ENCODE measurements at regions not wholly inside any gene's neighbourhood (a gene's known extent, or its start where the extent isn't known, plus 50 kb on each side); places are given as distances from the start of the nearest gene placed in this dataset.

DNA sequence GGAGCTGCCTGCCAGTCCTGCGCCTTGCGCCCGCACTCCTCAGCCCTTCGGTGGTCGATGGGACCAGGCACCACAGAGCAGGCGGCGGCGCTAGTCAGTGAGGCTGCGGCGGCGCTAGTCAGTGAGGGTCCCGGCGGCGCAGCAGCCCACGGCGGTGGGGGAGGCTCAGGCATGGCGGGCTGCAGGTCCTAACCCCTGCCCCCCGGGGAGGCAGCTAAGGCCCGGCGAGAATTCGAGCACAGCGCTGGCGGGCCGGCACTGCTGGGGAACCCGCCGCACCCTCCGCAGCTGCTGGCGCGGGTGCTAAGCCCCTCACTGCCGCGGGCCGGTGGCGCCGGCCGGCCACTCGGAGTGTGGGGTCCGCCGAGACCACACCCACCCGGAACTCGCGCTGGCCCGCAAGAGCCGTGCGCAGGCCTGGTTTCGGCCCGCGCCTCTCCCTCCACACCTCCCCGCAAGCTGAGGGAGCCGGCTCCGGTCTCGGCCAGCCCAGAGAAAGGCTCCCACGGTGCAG, 867.4 kb downstream of the DSC3 start:
- H3K27me3 ChIP-seq, result no peaks in the 10 kb centered on the region
- H3K9me3 ChIP-seq (ENCODE audit: low read depth), result no peaks in the 10 kb centered on the region
- H3K27ac ChIP-seq, result no peak overlapping the region
- no peaks in the 10 kb centered on the region for H3K36me3 ChIP-seq
- TF ChIP-seq, protein P1, sequence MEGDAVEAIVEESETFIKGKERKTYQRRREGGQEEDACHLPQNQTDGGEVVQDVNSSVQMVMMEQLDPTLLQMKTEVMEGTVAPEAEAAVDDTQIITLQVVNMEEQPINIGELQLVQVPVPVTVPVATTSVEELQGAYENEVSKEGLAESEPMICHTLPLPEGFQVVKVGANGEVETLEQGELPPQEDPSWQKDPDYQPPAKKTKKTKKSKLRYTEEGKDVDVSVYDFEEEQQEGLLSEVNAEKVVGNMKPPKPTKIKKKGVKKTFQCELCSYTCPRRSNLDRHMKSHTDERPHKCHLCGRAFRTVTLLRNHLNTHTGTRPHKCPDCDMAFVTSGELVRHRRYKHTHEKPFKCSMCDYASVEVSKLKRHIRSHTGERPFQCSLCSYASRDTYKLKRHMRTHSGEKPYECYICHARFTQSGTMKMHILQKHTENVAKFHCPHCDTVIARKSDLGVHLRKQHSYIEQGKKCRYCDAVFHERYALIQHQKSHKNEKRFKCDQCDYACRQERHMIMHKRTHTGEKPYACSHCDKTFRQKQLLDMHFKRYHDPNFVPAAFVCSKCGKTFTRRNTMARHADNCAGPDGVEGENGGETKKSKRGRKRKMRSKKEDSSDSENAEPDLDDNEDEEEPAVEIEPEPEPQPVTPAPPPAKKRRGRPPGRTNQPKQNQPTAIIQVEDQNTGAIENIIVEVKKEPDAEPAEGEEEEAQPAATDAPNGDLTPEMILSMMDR (IDR thresholded peaks at IDR 0.05; ENCODE audit: low read depth, low read length), result no peak
- no peak for DNase-seq (ENCODE audit: low read depth in 1 of 2, low spot score in 1 of 2)
- H3K4me3 ChIP-seq, result no peak overlapping the region
- no peaks in the 10 kb centered on the region for H3K4me1 ChIP-seq (ENCODE audit: low read depth)

DNA sequence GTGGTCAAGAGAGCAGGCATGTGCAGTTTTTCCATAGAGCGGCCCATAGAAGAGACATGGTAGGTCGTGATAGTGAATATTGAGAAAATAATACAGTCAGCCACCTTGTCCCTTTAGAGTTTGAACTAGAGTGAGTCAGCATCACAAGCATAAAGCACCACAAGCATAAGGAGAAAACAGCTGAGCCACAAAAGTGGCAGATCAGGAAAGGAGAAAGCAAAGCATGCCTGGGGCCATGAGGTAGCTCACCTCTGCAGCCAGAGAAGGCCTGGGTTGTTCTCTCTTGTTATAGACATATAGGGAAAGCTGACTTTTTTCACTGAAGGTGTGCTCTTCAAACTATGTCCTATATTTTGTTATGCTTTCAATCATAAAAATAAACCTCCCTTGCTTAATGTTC, 879.0 kb downstream of the DSC3 start:
- TF ChIP-seq, protein P1 (IDR thresholded peaks at IDR 0.05; ENCODE audit: low read depth, low read length), result no peak

GRCh38 chr18:30160124-30160523, 882.4 kb downstream of the DSC3 start:
- no peaks in the 10 kb centered on the region for H3K27me3 ChIP-seq
- no peaks in the 10 kb centered on the region for H3K4me1 ChIP-seq (ENCODE audit: low read depth)
- DNase-seq (ENCODE audit: low read depth in 1 of 2, low spot score in 1 of 2), result no peak
- no peaks in the 10 kb centered on the region for H3K36me3 ChIP-seq
- H3K4me3 ChIP-seq, result no peak overlapping the region
- H3K9me3 ChIP-seq (ENCODE audit: low read depth), result no peaks in the 10 kb centered on the region
- no peak overlapping the region for H3K27ac ChIP-seq
- TF ChIP-seq, protein P1 (IDR thresholded peaks at IDR 0.05; ENCODE audit: low read depth, low read length), result no peak

More for the DNA sequence above, 879.0 kb downstream of the DSC3 start:
- DNase-seq (ENCODE audit: low read depth in 1 of 2, low spot score in 1 of 2), result no peak
- Histone ChIP-seq H3K27ac (no peak overlapping the region), H3K4me1 (ENCODE audit: low read depth) (no peaks in the 10 kb centered on the region), H3K9me3 (ENCODE audit: low read depth) (no peaks in the 10 kb centered on the region), H3K27me3 (no peaks in the 10 kb centered on the region), H3K4me3 (no peak overlapping the region), H3K36me3 (no peaks in the 10 kb centered on the region)

- no peak overlapping the region for H3K4me3 ChIP-seq
- H3K4me1 ChIP-seq (ENCODE audit: low read depth), result no peaks in the 10 kb centered on the region
- DNase-seq (ENCODE audit: low read depth in 1 of 2, low spot score in 1 of 2), result no peak
- H3K36me3 ChIP-seq, result no peaks in the 10 kb centered on the region
- H3K27me3 ChIP-seq, result no peaks in the 10 kb centered on the region
- TF ChIP-seq, protein P1 (IDR thresholded peaks at IDR 0.05; ENCODE audit: low read depth, low read length), result no peak
- no peak overlapping the region for H3K27ac ChIP-seq
- H3K9me3 ChIP-seq (ENCODE audit: low read depth), result no peaks in the 10 kb centered on the region
Measured at GRCh38 chr18:30150586-30151250, 891.8 kb downstream of the DSC3 start.

DNA sequence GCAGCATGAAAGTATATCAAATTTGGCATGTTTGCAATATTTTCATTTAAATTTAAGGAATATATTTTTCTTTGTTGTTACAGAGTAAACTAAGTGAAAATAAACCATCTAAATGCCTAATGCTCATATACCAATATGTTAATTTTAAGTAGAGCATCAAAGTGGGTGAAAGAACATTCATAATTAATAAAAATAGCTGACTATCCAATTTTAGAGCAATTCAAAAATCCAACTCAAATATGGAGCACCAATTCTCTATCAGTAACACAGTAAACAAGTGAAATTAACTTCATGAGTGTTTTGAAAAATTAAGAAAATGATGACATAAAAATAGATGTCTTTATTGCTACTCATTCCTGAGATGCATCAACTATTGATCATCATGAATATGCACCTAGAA, 893.0 kb downstream of the DSC3 start:
- Histone ChIP-seq H3K27me3 (no peaks in the 10 kb centered on the region), H3K36me3 (no peaks in the 10 kb centered on the region), H3K4me1 (ENCODE audit: low read depth) (no peaks in the 10 kb centered on the region), H3K27ac (no peak overlapping the region), H3K9me3 (ENCODE audit: low read depth) (no peaks in the 10 kb centered on the region), H3K4me3 (no peak overlapping the region)
- no peak for DNase-seq (ENCODE audit: low read depth in 1 of 2, low spot score in 1 of 2)
- TF ChIP-seq, protein P1 (IDR thresholded peaks at IDR 0.05; ENCODE audit: low read depth, low read length), result no peak
